SK-N-MC (cell line): ENCODE measurements at regions not wholly inside any gene's neighbourhood (a gene's known extent, or its start where the extent isn't known, plus 50 kb on each side); places are given as distances from the start of the nearest gene placed in this dataset.

Experiments used
- EZH2 ChIP-seq: fragments of 200-600 bp; sonication (generic); IDR thresholded peaks from one replicate; pipeline ENCODE4 v1.6.1; 2017; ENCODE audit warnings: antibody characterized with exemption
- POLR2AphosphoS5 ChIP-seq: IDR thresholded peaks from 2 replicates; pipeline ENCODE4 v1.6.1; 2012; ENCODE audit warnings: mild to moderate bottlenecking, low read depth, low read length, borderline replicate concordance

- TF ChIP-seq EZH2 = no peak
- no peak for TF ChIP-seq POLR2AphosphoS5
Measured at GRCh38 chr12:107495604-107496003, 190.0 kb upstream of the PWP1 start.
